ENCODE measurements at regions not wholly inside any gene's neighbourhood (a gene's known extent, or its start where the extent isn't known, plus 50 kb on each side); places are given as distances from the start of the nearest gene placed in this dataset.

DNA sequence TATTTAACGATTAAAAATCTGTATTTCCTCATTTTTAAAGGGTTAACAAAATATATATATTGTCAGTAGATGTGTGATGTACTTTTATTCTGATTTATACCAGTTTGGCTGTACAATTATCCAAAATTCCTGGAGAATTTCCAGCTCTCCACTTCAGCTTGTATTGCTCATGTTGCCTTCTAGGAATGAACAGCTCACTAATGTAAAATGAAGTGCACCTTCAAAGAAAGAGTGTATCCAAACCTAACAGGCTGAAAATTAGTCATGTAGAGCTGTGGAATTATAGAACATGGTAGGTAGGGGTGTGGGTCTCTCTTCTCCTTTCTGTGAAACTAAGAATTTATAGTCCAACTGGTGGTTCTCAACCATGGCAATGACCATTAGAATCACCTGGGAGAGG, 362.0 kb downstream of the ETNK1 start:
- RAD21 ChIA-PET (ENCODE audit: unreplicated experiment) = no interaction called here
- in situ Hi-C loops (cut with MboI) (no loop called here), intact Hi-C loops (cut with micrococcal nuclease; ENCODE audit: unreplicated experiment) (no loop called here)
- Histone ChIP-seq H4K20me1 (ENCODE audit: control insufficient read depth, insufficient read depth) (no peaks in the 10 kb centered on the region), H3K79me2 (ENCODE audit: control insufficient read depth, insufficient read depth, low read length) (no peaks in the 10 kb centered on the region), H3K4me2 (ENCODE audit: control insufficient read depth, insufficient read depth) (no peak overlapping the region), H3K27me3 (replicated peaks in 1 of 2; ENCODE audit: control insufficient read depth in 2 of 2, insufficient read depth in 2 of 2, low read length in 1 of 2) (no peaks in the 10 kb centered on the region), H3K9me3 (replicated peaks; ENCODE audit: control insufficient read depth, insufficient read depth, low read length) (no peaks in the 10 kb centered on the region), H3K36me3 (ENCODE audit: control insufficient read depth in 2 of 2, insufficient read depth in 2 of 2, low read length in 1 of 2) (no peaks in the 10 kb centered on the region), H3K4me3 (no peak overlapping the region), H2AFZ (ENCODE audit: control insufficient read depth, low read depth, low read length) (no peak overlapping the region), H3K9ac (ENCODE audit: control insufficient read depth, insufficient read depth, low read length) (no peak overlapping the region), H3K4me1 (ENCODE audit: control insufficient read depth, insufficient read depth, low read length) (no peaks in the 10 kb centered on the region), H3K27ac (ENCODE audit: control insufficient read depth, insufficient read depth) (no peak overlapping the region)
- ATAC-seq (no peak), DNase-seq (ENCODE audit: low read depth, low spot score) (no peak), FAIRE-seq (no peak)
- WGBS (ENCODE audit: insufficient coverage, insufficient replicate concordance, low lambda C conversion rate, missing lambda C conversion rate) = 4% methylated on average over 1 of the region's 1 CpG
- POLR2A ChIA-PET = no interaction called here
- CTCF ChIA-PET = no interaction called here
- BruUV-seq (replicated peaks) = no TSS peak
- SMC1A ChIA-PET (ENCODE audit: uncharacterized antibody, unreplicated experiment) = no interaction called here
- no peak for TF ChIP-seq STAT3 (IDR thresholded peaks at IDR 0.05; ENCODE audit: low read depth, low read length)
- no peak for TF ChIP-seq USF1 (IDR thresholded peaks at IDR 0.05; ENCODE audit: borderline replicate concordance, extremely low read length, insufficient read depth, low read depth, low read length)
- TF ChIP-seq SREBF1 (IDR thresholded peaks at IDR 0.05; ENCODE audit: low read length) = no peak
- no peak for TF ChIP-seq PAX8 (IDR thresholded peaks at IDR 0.05)

DNA sequence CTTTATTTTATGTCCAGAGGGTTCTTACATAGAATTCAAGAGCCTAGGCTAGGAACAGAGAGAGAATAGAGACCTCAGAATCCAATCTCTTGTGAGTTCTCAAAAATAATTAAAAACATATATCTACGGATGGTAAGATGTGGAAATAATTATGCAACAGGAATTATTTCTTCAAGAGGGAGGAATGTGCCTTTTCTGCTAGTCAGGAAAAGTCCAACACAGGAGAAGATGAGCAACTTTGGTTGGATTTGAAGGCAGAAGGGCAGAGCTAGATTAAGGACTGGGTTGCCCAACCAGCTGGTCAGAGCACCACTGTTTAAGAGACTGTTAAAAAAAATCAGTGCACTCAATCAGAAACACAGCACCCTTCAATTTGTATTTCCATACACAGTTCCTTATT, 365.5 kb downstream of the ETNK1 start:
- Histone ChIP-seq H3K79me2 (ENCODE audit: control insufficient read depth, insufficient read depth, low read length) (no peaks in the 10 kb centered on the region), H3K36me3 (ENCODE audit: control insufficient read depth in 2 of 2, insufficient read depth in 2 of 2, low read length in 1 of 2) (no peaks in the 10 kb centered on the region), H3K9ac (ENCODE audit: control insufficient read depth, insufficient read depth, low read length) (no peak overlapping the region), H3K4me1 (ENCODE audit: control insufficient read depth, insufficient read depth, low read length) (no peaks in the 10 kb centered on the region), H3K4me2 (ENCODE audit: control insufficient read depth, insufficient read depth) (no peak overlapping the region), H3K9me3 (replicated peaks; ENCODE audit: control insufficient read depth, insufficient read depth, low read length) (no peaks in the 10 kb centered on the region), H3K4me3 (no peak overlapping the region), H2AFZ (ENCODE audit: control insufficient read depth, low read depth, low read length) (no peak overlapping the region), H3K27ac (ENCODE audit: control insufficient read depth, insufficient read depth) (no peak overlapping the region), H4K20me1 (ENCODE audit: control insufficient read depth, insufficient read depth) (no peaks in the 10 kb centered on the region), H3K27me3 (replicated peaks in 1 of 2; ENCODE audit: control insufficient read depth in 2 of 2, insufficient read depth in 2 of 2, low read length in 1 of 2) (0 out of 4 replicates have a peak, but pooled peaks cover 0 to 3% of the 10 kb centered on the region in 2 experiments)
- POLR2A ChIA-PET = no interaction called here
- SMC1A ChIA-PET (ENCODE audit: uncharacterized antibody, unreplicated experiment) = no interaction called here
- FAIRE-seq = no peak
- BruUV-seq (replicated peaks) = no TSS peak
- in situ Hi-C loops (cut with MboI) = no loop called here
- DNase-seq (ENCODE audit: low read depth, low spot score) = no peak
- ATAC-seq = no peak
- intact Hi-C loops (cut with micrococcal nuclease; ENCODE audit: unreplicated experiment) = no loop called here
- RAD21 ChIA-PET (ENCODE audit: unreplicated experiment) = no interaction called here
- CTCF ChIA-PET = no interaction called here
- WGBS (ENCODE audit: insufficient coverage, insufficient replicate concordance, low lambda C conversion rate, missing lambda C conversion rate) = 13% methylated on average over 1 of the region's 1 CpG
- TF ChIP-seq NFIC (IDR thresholded peaks at IDR 0.05; ENCODE audit: low read depth, low read length) (no peak), MTA3 (IDR thresholded peaks at IDR 0.05; ENCODE audit: borderline replicate concordance, low read length) (no peak), CHD1 (IDR thresholded peaks at IDR 0.05; ENCODE audit: low read depth, low read length) (no peak), SMARCA5 (IDR thresholded peaks at IDR 0.05) (no peak), RAD51 (IDR thresholded peaks at IDR 0.05) (no peak), BCL3 (IDR thresholded peaks at IDR 0.05; ENCODE audit: borderline replicate concordance, insufficient read depth, low read depth, low read length, poor library complexity, severe bottlenecking) (no peak)
- TF ChIP-seq, protein P1, sequence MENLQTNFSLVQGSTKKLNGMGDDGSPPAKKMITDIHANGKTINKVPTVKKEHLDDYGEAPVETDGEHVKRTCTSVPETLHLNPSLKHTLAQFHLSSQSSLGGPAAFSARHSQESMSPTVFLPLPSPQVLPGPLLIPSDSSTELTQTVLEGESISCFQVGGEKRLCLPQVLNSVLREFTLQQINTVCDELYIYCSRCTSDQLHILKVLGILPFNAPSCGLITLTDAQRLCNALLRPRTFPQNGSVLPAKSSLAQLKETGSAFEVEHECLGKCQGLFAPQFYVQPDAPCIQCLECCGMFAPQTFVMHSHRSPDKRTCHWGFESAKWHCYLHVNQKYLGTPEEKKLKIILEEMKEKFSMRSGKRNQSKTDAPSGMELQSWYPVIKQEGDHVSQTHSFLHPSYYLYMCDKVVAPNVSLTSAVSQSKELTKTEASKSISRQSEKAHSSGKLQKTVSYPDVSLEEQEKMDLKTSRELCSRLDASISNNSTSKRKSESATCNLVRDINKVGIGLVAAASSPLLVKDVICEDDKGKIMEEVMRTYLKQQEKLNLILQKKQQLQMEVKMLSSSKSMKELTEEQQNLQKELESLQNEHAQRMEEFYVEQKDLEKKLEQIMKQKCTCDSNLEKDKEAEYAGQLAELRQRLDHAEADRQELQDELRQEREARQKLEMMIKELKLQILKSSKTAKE (IDR thresholded peaks at IDR 0.05; ENCODE audit: low read depth, poor library complexity, severe bottlenecking) = no peak
